D721Med (cell line): ENCODE measurements at regions not wholly inside any gene's neighbourhood (a gene's known extent, or its start where the extent isn't known, plus 50 kb on each side); places are given as distances from the start of the nearest gene placed in this dataset.
"Not testable (repeated sequence)": the region's sequence is repeated elsewhere in the genome, so short reads cannot be mapped to it uniquely, and the experiment has no call there.

Experiments used
- DNase-seq: peaks from one replicate; pipeline ENCODE4 v3.0.0; 2011; ENCODE audit warnings: low spot score; ENCODE audit not compliant: insufficient read length
- FAIRE-seq: peaks from 2 replicates; lab custom pipeline; 2011; peaks lifted over from hg19 to GRCh38; lab: Jason Lieb, UNC
- TF ChIP-seq, protein P1 (sequence below): IDR thresholded peaks from 2 replicates; pipeline ENCODE4 v1.5.1; 2012; ENCODE audit warnings: mild to moderate bottlenecking, control low read depth; ENCODE audit not compliant: insufficient read depth; ENCODE audit errors: missing control alignments

DNA sequence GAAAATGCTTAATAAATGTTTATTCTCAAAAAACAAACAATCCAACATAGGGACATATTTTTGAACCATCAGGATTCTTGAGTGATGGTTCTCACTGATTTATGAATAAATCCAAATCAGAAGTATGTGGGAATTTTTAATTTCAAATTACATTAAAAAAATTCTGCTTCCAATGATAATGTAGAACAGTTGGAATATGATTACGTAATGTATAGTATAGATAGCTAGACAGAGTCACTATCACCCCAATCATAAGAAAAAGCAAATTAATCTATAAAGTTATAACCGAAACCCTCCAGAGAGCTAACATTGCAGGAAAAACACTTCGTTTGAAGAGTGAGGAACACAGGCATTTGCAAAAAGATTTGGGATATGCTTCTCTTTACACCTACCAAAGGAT lies 1600.6 kb upstream of the B3GALT2 start:
- no peak for FAIRE-seq
- TF ChIP-seq, protein P1, sequence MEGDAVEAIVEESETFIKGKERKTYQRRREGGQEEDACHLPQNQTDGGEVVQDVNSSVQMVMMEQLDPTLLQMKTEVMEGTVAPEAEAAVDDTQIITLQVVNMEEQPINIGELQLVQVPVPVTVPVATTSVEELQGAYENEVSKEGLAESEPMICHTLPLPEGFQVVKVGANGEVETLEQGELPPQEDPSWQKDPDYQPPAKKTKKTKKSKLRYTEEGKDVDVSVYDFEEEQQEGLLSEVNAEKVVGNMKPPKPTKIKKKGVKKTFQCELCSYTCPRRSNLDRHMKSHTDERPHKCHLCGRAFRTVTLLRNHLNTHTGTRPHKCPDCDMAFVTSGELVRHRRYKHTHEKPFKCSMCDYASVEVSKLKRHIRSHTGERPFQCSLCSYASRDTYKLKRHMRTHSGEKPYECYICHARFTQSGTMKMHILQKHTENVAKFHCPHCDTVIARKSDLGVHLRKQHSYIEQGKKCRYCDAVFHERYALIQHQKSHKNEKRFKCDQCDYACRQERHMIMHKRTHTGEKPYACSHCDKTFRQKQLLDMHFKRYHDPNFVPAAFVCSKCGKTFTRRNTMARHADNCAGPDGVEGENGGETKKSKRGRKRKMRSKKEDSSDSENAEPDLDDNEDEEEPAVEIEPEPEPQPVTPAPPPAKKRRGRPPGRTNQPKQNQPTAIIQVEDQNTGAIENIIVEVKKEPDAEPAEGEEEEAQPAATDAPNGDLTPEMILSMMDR = no peak
- DNase-seq = no peak

DNA sequence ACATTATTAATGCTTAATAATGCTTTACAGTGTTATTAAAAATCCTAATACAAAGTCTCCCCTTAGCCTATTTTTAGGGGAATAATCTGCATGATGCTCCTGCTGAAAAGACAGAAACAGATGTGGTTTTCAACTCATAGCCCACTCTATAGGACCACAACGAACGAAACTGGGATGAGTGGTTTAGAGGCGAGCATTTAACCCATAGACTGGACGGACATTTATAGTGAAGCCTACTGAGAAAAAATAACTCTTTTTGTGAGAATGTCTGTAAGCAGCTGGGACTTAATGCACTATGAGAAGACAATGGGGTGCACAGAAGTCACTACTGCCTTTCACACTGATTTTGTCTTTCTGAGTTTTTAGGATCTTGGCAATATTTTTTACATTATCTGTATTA lies 1599.6 kb upstream of the B3GALT2 start:
- DNase-seq (no peak), FAIRE-seq (no peak)
- TF ChIP-seq, protein P1 = no peak

DNA sequence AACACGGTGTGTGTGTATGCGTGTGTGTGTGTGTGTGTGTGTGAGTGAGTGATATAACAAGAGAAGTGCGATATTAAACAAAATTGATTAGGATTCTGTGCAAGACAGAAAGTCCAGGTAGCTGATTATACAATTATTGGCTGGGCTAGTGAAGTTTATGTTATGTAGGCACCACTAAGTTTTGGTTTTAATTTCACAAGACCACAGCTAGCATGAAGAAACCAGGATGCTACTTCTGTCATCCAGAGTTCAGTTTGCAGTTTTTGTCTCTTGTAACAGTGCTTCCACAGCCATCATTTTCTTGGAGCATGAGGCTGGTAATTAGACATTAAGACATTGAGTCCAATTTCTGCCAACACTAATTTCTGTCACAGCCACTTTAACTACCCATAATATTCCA lies 1590.2 kb upstream of the B3GALT2 start:
- no peak for FAIRE-seq
- TF ChIP-seq, protein P1 = no peak
- no peak for DNase-seq

DNA sequence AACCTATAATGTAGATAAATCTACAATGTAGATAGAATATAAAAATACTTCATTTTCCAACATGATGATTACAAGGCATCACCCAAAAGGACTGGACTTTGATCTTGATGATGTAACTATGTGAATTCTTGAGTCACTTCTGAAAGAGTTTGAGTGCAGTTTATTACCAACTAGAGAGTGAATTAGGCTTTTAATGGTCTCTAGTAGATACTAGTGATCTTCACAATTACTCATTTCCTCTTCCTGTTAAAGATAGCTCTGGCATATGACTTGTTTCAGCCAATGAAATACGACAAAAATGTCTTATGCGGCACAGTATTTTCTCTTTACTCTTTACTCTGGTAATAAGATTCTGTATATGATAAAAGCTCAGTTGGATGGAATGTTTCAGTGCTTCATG lies 1588.1 kb upstream of the B3GALT2 start:
- DNase-seq = no peak
- no peak for FAIRE-seq
- TF ChIP-seq, protein P1 = no peak

DNA sequence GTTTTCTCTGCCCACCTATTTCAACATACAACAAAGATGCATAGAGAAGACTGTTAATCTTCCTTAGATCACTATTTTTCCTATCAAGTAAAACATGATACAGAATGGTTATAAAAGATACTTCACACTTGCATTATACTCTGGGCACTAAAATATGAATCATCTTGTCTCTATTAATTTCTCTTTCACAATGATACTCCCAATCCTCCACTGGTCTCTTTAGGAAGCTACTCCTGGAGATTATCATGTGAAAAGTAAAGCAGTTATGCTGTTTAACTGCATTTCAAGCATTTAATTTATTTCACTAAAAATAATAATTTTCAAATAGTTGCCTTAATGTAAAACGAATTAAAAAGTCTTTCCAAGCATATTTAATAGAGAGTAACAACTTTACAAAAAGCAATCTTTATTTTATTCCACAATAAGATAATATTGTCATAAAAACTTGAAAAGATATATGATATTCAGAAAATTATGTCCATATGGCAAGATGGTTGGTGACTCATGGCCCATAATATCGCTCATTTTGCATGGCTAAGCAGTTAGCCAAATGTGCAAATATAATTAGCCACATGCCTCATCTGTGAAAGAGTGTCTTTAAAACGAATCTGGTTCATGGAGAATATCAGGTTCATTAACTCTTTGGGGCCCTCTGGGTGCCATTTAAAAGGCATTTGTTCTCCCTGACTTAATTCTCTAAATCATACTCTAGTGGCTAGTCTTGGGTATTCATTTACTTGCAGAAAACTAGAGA lies 1569.0 kb upstream of the B3GALT2 start:
- peak; percentile 74 for FAIRE-seq
- TF ChIP-seq, protein P1 = no peak
- DNase-seq = no peak

DNA sequence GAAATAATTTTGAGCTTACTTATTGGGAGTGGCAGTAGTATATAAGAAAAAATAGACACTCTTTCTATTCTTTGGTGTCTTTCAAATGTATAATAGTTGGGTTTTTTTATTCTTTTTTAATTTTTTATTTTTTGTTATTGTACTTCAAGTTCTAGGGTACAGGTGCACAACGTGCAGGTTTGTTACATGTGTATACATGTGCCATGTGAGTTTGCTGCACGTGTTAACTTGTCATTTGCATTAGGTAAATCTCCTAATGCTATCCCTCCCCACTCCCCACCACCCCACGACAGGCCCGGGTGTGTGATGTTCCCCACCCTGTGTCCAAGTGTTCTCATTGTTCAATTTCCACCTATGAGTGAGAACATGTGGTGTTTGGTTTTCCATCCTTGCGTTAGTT lies 1552.4 kb upstream of the B3GALT2 start:
- FAIRE-seq, DNase-seq: not testable (repeated sequence)

DNA sequence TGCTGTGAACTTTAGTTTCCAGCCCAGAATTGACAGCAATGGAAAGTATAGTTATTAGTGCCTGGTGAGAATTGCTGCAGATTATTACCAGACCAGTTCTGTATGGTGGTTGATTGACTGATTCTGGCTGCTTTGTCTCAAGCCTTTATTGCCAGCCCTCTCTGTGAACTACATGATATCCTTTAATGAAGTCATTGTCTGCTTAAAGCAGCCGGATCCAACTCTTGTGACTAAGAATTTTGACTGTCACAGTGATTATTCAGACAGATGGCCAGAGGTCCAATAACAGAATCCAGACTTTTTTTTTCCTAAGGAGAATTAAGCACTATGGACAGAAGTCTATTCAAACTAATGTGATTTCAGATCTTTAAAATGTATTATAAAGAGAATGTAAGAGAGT lies 1548.6 kb upstream of the B3GALT2 start:
- peak; percentile 61 for FAIRE-seq
- TF ChIP-seq, protein P1 = no peak

DNA sequence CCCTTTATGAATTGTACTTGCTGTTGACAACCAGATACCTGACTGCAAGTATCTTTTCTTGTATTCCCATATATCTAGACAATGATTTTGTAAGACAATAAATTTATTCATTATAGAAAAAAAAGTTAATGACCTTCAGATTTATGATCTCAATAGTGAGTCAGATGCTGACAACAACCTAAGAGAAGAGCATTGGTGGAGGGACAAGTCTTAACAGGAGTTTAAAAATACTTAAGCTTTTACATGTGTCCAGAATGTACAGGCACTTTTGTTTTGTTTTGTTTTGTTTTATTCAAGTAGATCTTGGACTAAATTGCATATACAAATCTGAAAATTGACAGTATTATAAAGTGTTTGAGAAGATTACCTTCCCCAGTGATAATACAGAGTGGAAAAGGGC lies 1544.6 kb upstream of the B3GALT2 start:
- FAIRE-seq = peak; percentile 60
- TF ChIP-seq, protein P1 = no peak
- no peak for DNase-seq

More for the DNA sequence above, 1548.6 kb upstream of the B3GALT2 start:
- DNase-seq = no peak
